ENCODE measurements at regions not wholly inside any gene's neighbourhood (a gene's known extent, or its start where the extent isn't known, plus 50 kb on each side); places are given as distances from the start of the nearest gene placed in this dataset.
A peak's percentile ranks its signal among the peaks of the same experiment; 100 is the strongest.

- no peak for DNase-seq (ENCODE audit: low read depth)
Measured at GRCh38 chr11:8796941-8797340, 114.0 kb upstream of the AKIP1 start.

- no peak for DNase-seq (ENCODE audit: low read depth)
Measured at GRCh38 chr11:8799273-8799672, 111.7 kb upstream of the AKIP1 start.

GRCh38 chr11:8800520-8801110 is 110.4 kb upstream of the AKIP1 start:
- no peak for DNase-seq (ENCODE audit: low read depth)

GRCh38 chr11:8801121-8801520 is 109.9 kb upstream of the AKIP1 start:
- DNase-seq (ENCODE audit: low read depth), result no peak

GRCh38 chr11:8802251-8802650 is 108.7 kb upstream of the AKIP1 start:
- DNase-seq (ENCODE audit: low read depth), result no peak

- no peak for DNase-seq (ENCODE audit: low read depth)
Measured at GRCh38 chr11:8803973-8804372, 107.0 kb upstream of the AKIP1 start.

- DNase-seq (ENCODE audit: low read depth), result no peak
Measured at GRCh38 chr11:8805296-8805695, 105.7 kb upstream of the AKIP1 start.

GRCh38 chr11:8806974-8807373 is 104.0 kb upstream of the AKIP1 start:
- no peak for DNase-seq (ENCODE audit: low read depth)

GRCh38 chr11:8807544-8808225 is 103.3 kb upstream of the AKIP1 start:
- DNase-seq (ENCODE audit: low read depth), result peak; percentile 97

GRCh38 chr11:8808226-8808585 is 102.8 kb upstream of the AKIP1 start:
- peak; percentile 79 for DNase-seq (ENCODE audit: low read depth)

GRCh38 chr11:8809241-8809938 is 101.6 kb upstream of the AKIP1 start:
- DNase-seq (ENCODE audit: low read depth), result peak; percentile 86

GRCh38 chr11:8809939-8810539 is 101.0 kb upstream of the AKIP1 start:
- no peak for DNase-seq (ENCODE audit: low read depth)

GRCh38 chr11:8810540-8811301 is 100.3 kb upstream of the AKIP1 start:
- peak; percentile 89 for DNase-seq (ENCODE audit: low read depth)

GRCh38 chr11:8811571-8811970 is 99.4 kb upstream of the AKIP1 start:
- no peak for DNase-seq (ENCODE audit: low read depth)

- DNase-seq (ENCODE audit: low read depth), result no peak
Measured at GRCh38 chr11:8812438-8812837, 98.6 kb upstream of the AKIP1 start.

- peak; percentile 90 for DNase-seq (ENCODE audit: low read depth)
Measured at GRCh38 chr11:8813658-8814057, 97.3 kb upstream of the AKIP1 start.

GRCh38 chr11:8814209-8814922 is 96.6 kb upstream of the AKIP1 start:
- DNase-seq (ENCODE audit: low read depth), result no peak

GRCh38 chr11:8814923-8815240 is 96.1 kb upstream of the AKIP1 start:
- peak; percentile 98 for DNase-seq (ENCODE audit: low read depth)

GRCh38 chr11:8818421-8818820 is 92.6 kb upstream of the AKIP1 start:
- no peak for DNase-seq (ENCODE audit: low read depth)

- DNase-seq (ENCODE audit: low read depth), result no peak
Measured at GRCh38 chr11:8820401-8820800, 90.6 kb upstream of the AKIP1 start.

- no peak for DNase-seq (ENCODE audit: low read depth)
Measured at GRCh38 chr11:8822469-8822868, 88.5 kb upstream of the AKIP1 start.
